Ovary (tissue), 3 donors: ENCODE measurements at regions not wholly inside any gene's neighbourhood (a gene's known extent, or its start where the extent isn't known, plus 50 kb on each side); places are given as distances from the start of the nearest gene placed in this dataset.
"Not testable (repeated sequence)": the region's sequence is repeated elsewhere in the genome, so short reads cannot be mapped to it uniquely, and the experiment has no call there.

Experiments
- CTCF ChIP-seq, 3 donors: fragments of 450-650 bp in 2 of 3; fragments of 200-600 bp in 1 of 3; IDR thresholded peaks; one replicate each; pipeline versions ENCODE4 v1.5.1 to v1.8.0; 2016 to 2022; ENCODE audit warnings: antibody characterized with exemption in 3 of 3, mild to moderate bottlenecking in 1 of 3
- EP300 ChIP-seq: sonication (generic); formaldehyde crosslinking; IDR thresholded peaks from one replicate; pipeline ENCODE4 v1.6.1; 2017; ENCODE audit warnings: antibody characterized with exemption
- donor health status: DM: no; HTN: no; CAD: no.

GRCh38 chr11:12059144-12059543 is 50.7 kb upstream of the DKK3 start:
- TF ChIP-seq EP300; CTCF (IDR thresholded peaks at IDR 0.05): not testable (repeated sequence)
